AG10803 (cell line): ENCODE measurements at regions not wholly inside any gene's neighbourhood (a gene's known extent, or its start where the extent isn't known, plus 50 kb on each side); places are given as distances from the start of the nearest gene placed in this dataset.
"Not testable (repeated sequence)": the region's sequence is repeated elsewhere in the genome, so short reads cannot be mapped to it uniquely, and the experiment has no call there.

Experiments used
- DNase-seq: peaks from one replicate; pipeline ENCODE4 v3.0.0; 2010; ENCODE audit warnings: low read depth
- H3K4me3 ChIP-seq: 2 replicates; pipeline ENCODE4 v1.5.1; 2011; ENCODE audit warnings: mild to moderate bottlenecking, low read length, control low read depth

DNA sequence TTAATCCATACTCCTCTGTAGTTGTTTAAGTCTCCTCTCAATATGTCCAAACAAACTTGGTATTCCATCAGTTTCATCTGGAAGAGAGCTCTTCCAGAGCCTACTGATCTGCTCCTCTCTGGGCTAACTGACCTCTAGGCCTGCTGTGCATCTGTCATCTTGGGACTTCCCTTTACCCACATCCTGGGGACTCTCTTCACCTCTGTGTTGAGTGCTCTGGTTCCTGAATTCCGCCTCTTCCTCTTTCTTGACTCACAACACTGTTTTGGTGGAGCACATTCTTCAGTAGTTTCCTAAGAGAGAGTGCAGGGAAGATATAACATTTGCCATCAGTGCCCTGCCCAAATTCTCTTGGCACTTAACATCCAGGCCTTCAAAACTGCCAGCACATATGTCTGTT is 55.9 kb upstream of the NOTCH2NLA start:
- DNase-seq, H3K4me3 ChIP-seq: not testable (repeated sequence)

DNA sequence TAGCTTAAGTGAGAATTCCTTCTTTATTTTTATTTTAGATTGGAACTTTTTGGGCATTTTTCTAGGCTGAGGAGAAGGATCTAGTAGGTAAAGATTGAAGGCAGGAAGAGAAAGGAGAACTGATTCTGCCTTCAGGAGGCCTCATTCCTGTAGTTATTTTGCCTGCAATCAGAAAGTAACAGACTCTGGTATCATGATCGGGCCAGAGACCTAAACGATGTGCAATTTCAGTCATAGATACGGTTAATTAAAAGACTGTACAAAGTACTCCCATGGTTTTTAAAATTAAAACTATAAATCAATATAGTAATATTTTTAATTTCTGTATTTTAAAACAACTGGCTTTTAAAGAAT is 54.7 kb upstream of the NOTCH2NLA start:
- not testable (repeated sequence) for DNase-seq, H3K4me3 ChIP-seq

- not testable (repeated sequence) for H3K4me3 ChIP-seq, DNase-seq
These were observed 54.1 kb upstream of the NOTCH2NLA start for GRCh38 chr1:146282807-146283526.

DNA sequence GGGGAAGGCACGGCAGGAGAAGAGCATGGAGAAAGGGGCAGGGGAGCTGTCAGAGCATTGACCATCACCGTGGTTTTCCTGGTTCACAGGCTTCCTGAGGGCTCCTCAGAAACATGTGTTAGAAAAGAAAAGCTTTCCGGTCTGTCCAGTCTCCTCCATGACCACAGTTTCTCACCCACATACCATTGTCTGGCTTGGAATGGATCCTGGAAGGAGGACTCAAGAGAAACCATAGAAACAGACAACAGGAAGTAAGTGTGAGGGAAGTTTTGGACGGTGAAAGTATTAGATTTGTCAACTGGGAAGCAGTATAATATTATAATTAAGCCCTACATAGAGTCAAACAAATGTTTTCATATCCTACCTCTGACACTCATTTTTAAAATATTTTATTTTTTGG is 52.7 kb upstream of the NOTCH2NLA start:
- H3K4me3 ChIP-seq, DNase-seq: not testable (repeated sequence)

DNA sequence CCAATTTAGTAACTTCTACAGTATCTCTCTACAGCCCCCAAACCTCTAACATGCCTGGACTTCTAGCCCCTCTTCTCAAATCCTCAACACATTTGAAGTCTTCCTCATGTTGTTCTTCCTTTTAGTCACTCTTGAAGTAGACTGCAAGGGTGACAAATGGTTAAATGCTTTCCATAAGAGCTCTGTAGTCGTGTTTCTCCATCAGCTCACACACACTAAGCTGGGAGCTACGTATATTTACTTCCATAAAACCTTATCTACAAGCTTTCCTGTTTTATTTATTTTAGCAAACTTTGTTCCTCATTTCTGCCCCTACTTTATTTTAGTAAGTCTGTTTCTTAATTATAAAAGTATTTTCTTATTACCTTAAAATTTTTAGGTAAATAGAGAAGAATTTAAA is 49.9 kb upstream of the NOTCH2NLA start:
- H3K4me3 ChIP-seq, DNase-seq: not testable (repeated sequence)
